MM.1S (cell line): ENCODE measurements at regions not wholly inside any gene's neighbourhood (a gene's known extent, or its start where the extent isn't known, plus 50 kb on each side); places are given as distances from the start of the nearest gene placed in this dataset.

Experiments
- DNase-seq: peaks from one replicate; pipeline ENCODE4 v3.0.0-alpha.2; 2015
- H2AFZ ChIP-seq: fragments of 300-600 bp; sonication (generic); 2 replicates; pipeline ENCODE4 v1.6.0; 2016; ENCODE audit warnings: antibody characterized with exemption, low read length
- H3F3A ChIP-seq: fragments of 300-600 bp; sonication (generic); 2 replicates; pipeline ENCODE4 v1.6.1; 2016; ENCODE audit warnings: mild to moderate bottlenecking, antibody characterized with exemption, low read length, moderate library complexity, mixed read lengths; ENCODE audit not compliant: insufficient read depth
- H3K27ac ChIP-seq: fragments of 300-600 bp; sonication (generic); 2 replicates; pipeline ENCODE4 v1.5.1; 2016; ENCODE audit warnings: mild to moderate bottlenecking, low read length
- H3K27me3 ChIP-seq: fragments of 300-600 bp; sonication (generic); replicated peaks from 2 replicates; pipeline ENCODE4 v1.6.0; 2016; ENCODE audit warnings: low read length; ENCODE audit not compliant: insufficient read depth
- H3K36me3 ChIP-seq: fragments of 300-600 bp; sonication (generic); replicated peaks from 2 replicates; pipeline ENCODE4 v1.6.1; 2016; ENCODE audit warnings: mild to moderate bottlenecking, low read length, mixed read lengths; ENCODE audit not compliant: insufficient read depth
- H3K4me1 ChIP-seq: fragments of 300-600 bp; sonication (generic); 2 replicates; pipeline ENCODE4 v1.6.1; 2016; ENCODE audit warnings: low read length, mixed read lengths
- H3K4me2 ChIP-seq: fragments of 300-600 bp; sonication (generic); 2 replicates; pipeline ENCODE4 v1.6.0; 2016; ENCODE audit warnings: low read depth, low read length
- H3K4me3 ChIP-seq: fragments of 300-600 bp; sonication (generic); 2 replicates; pipeline ENCODE4 v1.5.1; 2016; ENCODE audit warnings: low read length, mixed read lengths
- H3K79me2 ChIP-seq: fragments of 300-600 bp; sonication (generic); 2 replicates; pipeline ENCODE4 v1.6.1; 2016; ENCODE audit warnings: mixed run types, low read length, mixed read lengths
- H3K9ac ChIP-seq: fragments of 300-600 bp; sonication (generic); 2 replicates; pipeline ENCODE4 v1.6.1; 2016; ENCODE audit warnings: low read length, mixed read lengths
- H3K9me2 ChIP-seq: fragments of 300-600 bp; sonication (generic); replicated peaks from 2 replicates; pipeline ENCODE4 v1.6.1; 2016; ENCODE audit warnings: mild to moderate bottlenecking, low read length, mixed read lengths; ENCODE audit not compliant: insufficient read depth
- H3K9me3 ChIP-seq: fragments of 300-600 bp; sonication (generic); replicated peaks from 2 replicates; pipeline ENCODE4 v1.6.1; 2016; ENCODE audit warnings: mild to moderate bottlenecking, low read length, mixed read lengths; ENCODE audit not compliant: insufficient read depth
- H4K20me1 ChIP-seq: fragments of 300-600 bp; sonication (generic); 2 replicates; pipeline ENCODE4 v1.6.1; 2016; ENCODE audit warnings: mild to moderate bottlenecking, low read length, moderate library complexity, mixed read lengths; ENCODE audit not compliant: insufficient read depth
- CTCF ChIP-seq: fragments of 300-600 bp; sonication (generic); IDR thresholded peaks from 2 replicates; pipeline ENCODE4 v1.5.1; 2016; ENCODE audit warnings: antibody characterized with exemption, low read length, mixed read lengths
- EZH2 ChIP-seq: fragments of 300-600 bp; sonication (generic); optimal IDR thresholded peaks from 2 replicates; pipeline ENCODE3; 2017; ENCODE audit warnings: low read depth, mild to moderate bottlenecking, antibody characterized with exemption, low read length, mixed read lengths
- EZH2phosphoT487 ChIP-seq: fragments of 300-600 bp; sonication (generic); IDR thresholded peaks from 2 replicates; pipeline ENCODE4 v1.6.1; 2018; ENCODE audit warnings: antibody characterized with exemption, low read length

- H3K36me3 ChIP-seq: no peaks in the 10 kb centered on the region
- H3K27ac ChIP-seq: no peak overlapping the region
- TF ChIP-seq EZH2: no peak
- TF ChIP-seq CTCF: no peak
- no peak for TF ChIP-seq EZH2phosphoT487
- H2AFZ ChIP-seq: no peak overlapping the region
- no peaks in the 10 kb centered on the region for H3K4me1 ChIP-seq
- H3K79me2 ChIP-seq: no peaks in the 10 kb centered on the region
- no peaks in the 10 kb centered on the region for H4K20me1 ChIP-seq
- H3K4me2 ChIP-seq: peak overlapping the region; percentile 35; the same call in 1 of the 2 replicates
- no peaks in the 10 kb centered on the region for H3K9me2 ChIP-seq
- no peaks in the 10 kb centered on the region for H3F3A ChIP-seq
- peak; percentile 46 for DNase-seq
- H3K9ac ChIP-seq: no peak overlapping the region
- H3K9me3 ChIP-seq: no peaks in the 10 kb centered on the region
- H3K27me3 ChIP-seq: no peaks in the 10 kb centered on the region
- no peak overlapping the region for H3K4me3 ChIP-seq
Measured at GRCh38 chr6:23224540-23224939, 655.2 kb downstream of the HDGFL1 start.

GRCh38 chr6:23228439-23229024, 659.2 kb downstream of the HDGFL1 start:
- no peak for DNase-seq
- no peaks in the 10 kb centered on the region for H3K36me3 ChIP-seq
- no peak overlapping the region for H3K9ac ChIP-seq

GRCh38 chr6:23243854-23244253, 674.5 kb downstream of the HDGFL1 start:
- no peak for DNase-seq
- Histone ChIP-seq H2AFZ (no peak overlapping the region), H3F3A (no peaks in the 10 kb centered on the region), H3K4me2 (no peak overlapping the region), H3K79me2 (no peaks in the 10 kb centered on the region), H3K9me2 (no peaks in the 10 kb centered on the region), H4K20me1 (no peaks in the 10 kb centered on the region), H3K36me3 (no peaks in the 10 kb centered on the region), H3K4me1 (no peaks in the 10 kb centered on the region), H3K27ac (no peak overlapping the region), H3K9me3 (no peaks in the 10 kb centered on the region), H3K9ac (no peak overlapping the region), H3K27me3 (no peaks in the 10 kb centered on the region), H3K4me3 (no peak overlapping the region)
- TF ChIP-seq EZH2phosphoT487 (no peak), CTCF (no peak)

More at GRCh38 chr6:23228439-23229024, 659.2 kb downstream of the HDGFL1 start:
- no peaks in the 10 kb centered on the region for H3K9me3 ChIP-seq
- H3K4me3 ChIP-seq: 0 out of 2 replicates have a peak overlapping the region, but pooled peaks have one; percentile 12
- H3K9me2 ChIP-seq: no peaks in the 10 kb centered on the region
- H3F3A ChIP-seq: no peaks in the 10 kb centered on the region
- TF ChIP-seq EZH2: no peak
- TF ChIP-seq EZH2phosphoT487: no peak
- TF ChIP-seq CTCF: no peak
- H3K27ac ChIP-seq: no peak overlapping the region
- no peaks in the 10 kb centered on the region for H3K27me3 ChIP-seq
- no peaks in the 10 kb centered on the region for H4K20me1 ChIP-seq
- H3K4me1 ChIP-seq: no peaks in the 10 kb centered on the region
- peak overlapping the region; percentile 51; the same call in 1 of the 2 replicates for H2AFZ ChIP-seq
- no peaks in the 10 kb centered on the region for H3K79me2 ChIP-seq
- H3K4me2 ChIP-seq: no peak overlapping the region
